KMS-11 (cell line): ENCODE measurements at regions not wholly inside any gene's neighbourhood (a gene's known extent, or its start where the extent isn't known, plus 50 kb on each side); places are given as distances from the start of the nearest gene placed in this dataset.

Experiments
- H2AFZ ChIP-seq: fragments of 200-600 bp; sonication (generic); 2 replicates; pipeline ENCODE4 v1.6.1; 2016; ENCODE audit warnings: antibody characterized with exemption, mixed run types, low read depth
- H3K27ac ChIP-seq: fragments of 200-600 bp; sonication (generic); 2 replicates; pipeline ENCODE4 v1.6.1; 2016; ENCODE audit warnings: mild to moderate bottlenecking, mixed run types
- H3K27me3 ChIP-seq: fragments of 200-600 bp; sonication (generic); 2 replicates; pipeline ENCODE4 v1.6.1; 2017; ENCODE audit warnings: mild to moderate bottlenecking, low read depth, mixed run types, moderate library complexity; ENCODE audit not compliant: insufficient read depth
- H3K36me3 ChIP-seq: fragments of 200-600 bp; sonication (generic); 2 replicates; pipeline ENCODE4 v1.6.1; 2017; ENCODE audit warnings: mild to moderate bottlenecking, mixed run types; ENCODE audit not compliant: insufficient read depth
- H3K4me1 ChIP-seq: fragments of 200-600 bp; sonication (generic); 2 replicates; pipeline ENCODE4 v1.6.1; 2016; ENCODE audit warnings: mild to moderate bottlenecking, low read depth, mixed run types; ENCODE audit not compliant: poor library complexity, severe bottlenecking
- H3K4me2 ChIP-seq: fragments of 200-600 bp; sonication (generic); 2 replicates; pipeline ENCODE4 v1.7.0; 2016; ENCODE audit warnings: mild to moderate bottlenecking, mixed run types
- H3K4me3 ChIP-seq: fragments of 200-600 bp; sonication (generic); IDR thresholded peaks from 2 replicates; pipeline ENCODE4 v1.6.1; 2017; ENCODE audit warnings: low read depth, low read length, mixed read lengths; ENCODE audit not compliant: insufficient read depth
- H3K79me2 ChIP-seq: fragments of 200-600 bp; sonication (generic); 2 replicates; pipeline ENCODE4 v1.6.1; 2016; ENCODE audit warnings: low read depth, mixed run types; ENCODE audit not compliant: insufficient read depth
- H3K9ac ChIP-seq: fragments of 200-600 bp; sonication (generic); 2 replicates; pipeline ENCODE4 v1.6.1; 2016; ENCODE audit warnings: mild to moderate bottlenecking, mixed run types
- H4K20me1 ChIP-seq: fragments of 200-600 bp; sonication (generic); 2 replicates; pipeline ENCODE4 v1.6.1; 2016; ENCODE audit warnings: mild to moderate bottlenecking, mixed run types; ENCODE audit not compliant: insufficient read depth
- TF ChIP-seq, protein P1 (sequence below): fragments of 200-600 bp; sonication (generic); conservative IDR thresholded peaks from 2 replicates; pipeline ENCODE4 v1.6.1; 2017; ENCODE audit warnings: low read depth, mild to moderate bottlenecking, antibody characterized with exemption, low read length, moderate library complexity, mixed read lengths

DNA sequence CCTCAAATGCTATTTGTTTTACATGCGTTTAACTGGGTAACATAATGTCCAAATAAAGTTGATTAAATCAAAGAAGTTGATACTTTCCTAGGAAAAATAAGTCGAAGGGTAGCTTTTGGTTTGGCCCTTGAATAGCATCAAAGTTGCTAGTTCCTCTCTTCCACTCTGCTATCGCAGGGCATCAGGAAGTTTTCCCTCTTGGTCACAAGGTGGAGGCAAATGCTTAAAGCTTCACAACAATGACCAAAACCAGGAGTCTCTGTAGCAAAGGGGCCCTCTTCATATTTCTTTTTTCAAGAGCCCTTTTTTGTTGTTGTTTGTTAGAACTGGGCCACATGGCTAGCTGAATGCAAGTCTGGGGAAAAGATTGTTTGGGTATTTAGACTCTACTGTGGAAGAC lies 668.4 kb downstream of the KCNT2 start:
- H3K79me2 ChIP-seq: no peaks in the 10 kb centered on the region
- no peaks in the 10 kb centered on the region for H4K20me1 ChIP-seq
- H3K27me3 ChIP-seq: no peaks in the 10 kb centered on the region
- H3K9ac ChIP-seq: no peak overlapping the region
- no peak overlapping the region for H3K27ac ChIP-seq
- no peak overlapping the region for H2AFZ ChIP-seq
- no peaks in the 10 kb centered on the region for H3K36me3 ChIP-seq
- H3K4me3 ChIP-seq: no peak overlapping the region
- H3K4me1 ChIP-seq: no peaks in the 10 kb centered on the region
- no peak overlapping the region for H3K4me2 ChIP-seq
- TF ChIP-seq, protein P1, sequence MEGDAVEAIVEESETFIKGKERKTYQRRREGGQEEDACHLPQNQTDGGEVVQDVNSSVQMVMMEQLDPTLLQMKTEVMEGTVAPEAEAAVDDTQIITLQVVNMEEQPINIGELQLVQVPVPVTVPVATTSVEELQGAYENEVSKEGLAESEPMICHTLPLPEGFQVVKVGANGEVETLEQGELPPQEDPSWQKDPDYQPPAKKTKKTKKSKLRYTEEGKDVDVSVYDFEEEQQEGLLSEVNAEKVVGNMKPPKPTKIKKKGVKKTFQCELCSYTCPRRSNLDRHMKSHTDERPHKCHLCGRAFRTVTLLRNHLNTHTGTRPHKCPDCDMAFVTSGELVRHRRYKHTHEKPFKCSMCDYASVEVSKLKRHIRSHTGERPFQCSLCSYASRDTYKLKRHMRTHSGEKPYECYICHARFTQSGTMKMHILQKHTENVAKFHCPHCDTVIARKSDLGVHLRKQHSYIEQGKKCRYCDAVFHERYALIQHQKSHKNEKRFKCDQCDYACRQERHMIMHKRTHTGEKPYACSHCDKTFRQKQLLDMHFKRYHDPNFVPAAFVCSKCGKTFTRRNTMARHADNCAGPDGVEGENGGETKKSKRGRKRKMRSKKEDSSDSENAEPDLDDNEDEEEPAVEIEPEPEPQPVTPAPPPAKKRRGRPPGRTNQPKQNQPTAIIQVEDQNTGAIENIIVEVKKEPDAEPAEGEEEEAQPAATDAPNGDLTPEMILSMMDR: no peak

DNA sequence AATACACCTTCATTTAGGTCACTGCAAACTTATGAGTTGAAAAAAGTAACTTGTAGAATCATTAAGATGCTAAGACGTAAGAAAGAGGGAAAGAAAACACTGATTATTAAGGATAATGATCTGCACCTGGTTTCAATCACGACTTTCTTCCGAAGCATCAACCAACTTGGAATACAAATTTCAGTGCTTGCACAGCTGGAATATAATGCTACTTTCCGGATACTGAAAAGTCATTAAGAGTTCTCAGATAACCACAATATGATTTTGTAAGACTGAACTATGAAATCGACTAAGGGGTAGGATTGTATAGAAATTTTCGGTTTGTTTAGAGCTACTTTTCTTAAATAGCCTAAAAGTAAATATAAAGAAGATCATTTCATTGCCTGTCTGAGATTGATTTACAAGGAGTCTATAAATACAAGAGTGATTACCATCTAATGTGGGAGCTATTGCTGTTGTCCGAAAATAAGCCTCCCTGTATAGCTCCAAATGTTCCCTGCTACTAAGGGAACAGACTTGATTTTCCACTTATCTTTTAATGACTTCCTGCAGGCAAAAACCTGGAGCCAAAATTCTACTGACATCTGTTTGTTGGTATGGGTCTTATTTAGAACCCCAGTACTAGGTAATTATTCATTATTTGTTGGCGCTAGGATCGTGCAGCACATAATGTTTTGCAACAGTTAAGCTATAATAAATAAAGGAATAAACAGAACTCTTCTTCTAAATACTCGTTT lies 673.3 kb downstream of the KCNT2 start:
- TF ChIP-seq, protein P1: no peak
- H3K79me2 ChIP-seq: no peaks in the 10 kb centered on the region

DNA sequence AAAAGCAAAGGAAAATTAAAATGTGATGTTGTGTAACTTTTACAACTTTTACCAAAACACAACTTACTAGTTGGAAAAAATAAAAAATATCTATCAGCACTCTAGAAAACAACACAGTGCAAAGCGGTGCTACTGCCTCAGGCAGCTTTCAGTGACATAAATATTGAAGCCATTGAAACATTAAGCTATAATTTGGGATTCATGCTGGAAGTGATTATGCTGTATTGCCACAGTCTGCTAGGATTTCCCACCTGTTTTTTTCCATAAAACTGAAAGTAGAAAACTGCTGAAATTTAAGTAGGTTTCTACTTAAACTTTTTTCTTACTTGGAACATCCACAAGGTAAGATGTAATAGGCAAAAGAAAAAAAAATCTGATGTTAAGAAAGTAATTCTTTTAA lies 674.4 kb downstream of the KCNT2 start:
- no peak overlapping the region for H3K4me3 ChIP-seq
- H2AFZ ChIP-seq: no peak overlapping the region
- no peak overlapping the region for H3K9ac ChIP-seq
- no peak overlapping the region for H3K27ac ChIP-seq
- H4K20me1 ChIP-seq: no peaks in the 10 kb centered on the region
- H3K4me1 ChIP-seq: no peaks in the 10 kb centered on the region
- no peaks in the 10 kb centered on the region for H3K79me2 ChIP-seq
- no peak overlapping the region for H3K4me2 ChIP-seq
- no peaks in the 10 kb centered on the region for H3K27me3 ChIP-seq
- H3K36me3 ChIP-seq: no peaks in the 10 kb centered on the region
- TF ChIP-seq, protein P1: no peak

More for the DNA sequence above, 673.3 kb downstream of the KCNT2 start:
- Histone ChIP-seq H3K4me3 (no peak overlapping the region), H3K4me2 (no peak overlapping the region), H3K36me3 (no peaks in the 10 kb centered on the region), H2AFZ (no peak overlapping the region), H3K27me3 (no peaks in the 10 kb centered on the region), H4K20me1 (no peaks in the 10 kb centered on the region), H3K4me1 (no peaks in the 10 kb centered on the region), H3K9ac (no peak overlapping the region), H3K27ac (no peak overlapping the region)

DNA sequence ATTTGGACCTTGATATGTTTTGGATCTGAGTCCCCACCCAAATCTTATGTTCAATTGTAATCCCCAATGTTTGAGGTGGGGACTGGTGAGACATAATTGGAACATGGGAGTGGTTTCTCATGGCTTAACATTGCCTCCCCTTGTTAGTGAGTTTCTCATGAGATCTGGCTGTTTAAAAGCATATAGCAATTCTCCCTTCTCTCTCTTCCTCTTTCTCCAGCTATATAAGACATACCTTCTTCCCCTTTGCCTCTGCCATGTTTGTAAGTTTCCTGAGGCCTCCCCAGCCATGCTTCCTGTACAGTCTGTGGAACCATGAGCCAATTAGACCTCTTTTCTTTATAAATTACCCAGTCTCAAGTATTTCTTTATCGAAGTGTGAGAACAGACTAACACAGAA lies 692.4 kb downstream of the KCNT2 start:
- no peaks in the 10 kb centered on the region for H3K27me3 ChIP-seq
- no peak overlapping the region for H3K4me3 ChIP-seq
- no peak overlapping the region for H3K9ac ChIP-seq
- no peaks in the 10 kb centered on the region for H3K79me2 ChIP-seq
- no peak overlapping the region for H3K27ac ChIP-seq
- no peaks in the 10 kb centered on the region for H4K20me1 ChIP-seq
- H3K36me3 ChIP-seq: no peaks in the 10 kb centered on the region
- no peaks in the 10 kb centered on the region for H3K4me1 ChIP-seq
- no peak overlapping the region for H3K4me2 ChIP-seq
- H2AFZ ChIP-seq: no peak overlapping the region
- TF ChIP-seq, protein P1: no peak
